ENCODE measurements at regions not wholly inside any gene's neighbourhood (a gene's known extent, or its start where the extent isn't known, plus 50 kb on each side); places are given as distances from the start of the nearest gene placed in this dataset.
A peak's percentile ranks its signal among the peaks of the same experiment; 100 is the strongest.

DNA sequence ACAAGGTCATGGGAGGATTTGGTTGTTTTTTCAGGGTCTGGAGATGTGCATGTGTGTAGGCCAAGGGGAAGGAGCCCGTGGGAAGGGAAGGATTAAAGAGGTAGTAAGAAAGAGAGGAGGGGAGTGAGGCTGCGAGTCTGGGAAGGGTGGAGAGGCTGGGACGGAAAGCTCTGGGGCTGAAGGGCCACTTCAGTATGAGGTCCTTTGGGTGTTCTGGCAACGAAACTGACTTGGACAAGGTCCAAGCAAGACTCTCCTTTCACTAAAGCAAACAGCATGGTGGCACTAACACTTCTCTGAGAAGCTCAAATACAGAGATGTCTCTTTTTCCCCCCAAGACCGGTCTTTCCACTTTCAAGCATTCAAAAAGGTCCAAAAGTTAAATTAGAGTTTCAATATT lies 394.5 kb downstream of the ARHGEF28 start:
- CTCF ChIA-PET (ENCODE audit: partially characterized antibody) = interaction anchor here (1.0 kb wide), 1 partner anchor 36 kb away, joined by 3 read pairs; no protein-coding TSS in a partner anchor
- no peak overlapping the region for H3K4me3 ChIP-seq (ENCODE audit: low read length in 2 of 2)

DNA sequence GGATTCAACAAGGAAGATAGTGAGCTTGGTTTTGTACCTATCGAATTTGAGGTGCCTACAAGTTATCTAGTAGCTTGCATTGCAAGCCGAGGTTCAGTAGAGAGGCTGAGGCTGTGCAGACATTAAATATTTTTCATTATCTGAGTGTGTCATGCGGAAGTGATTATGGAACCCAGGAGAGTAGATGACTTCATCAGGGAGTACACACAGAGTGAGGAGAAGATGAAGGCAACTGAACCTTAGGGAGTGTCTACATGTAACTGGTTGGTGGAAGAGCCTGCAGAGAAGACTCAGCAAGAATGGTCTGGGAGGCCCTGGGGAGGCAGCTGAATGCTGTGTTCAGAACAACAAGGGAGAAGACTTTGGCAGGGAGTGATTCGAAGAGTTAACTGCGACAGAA lies 393.9 kb downstream of the ARHGEF28 start:
- Mint-ChIP-seq H3K27ac (no peak overlapping the region), H3K4me1 (no peaks in the 10 kb centered on the region), H3K4me3 (no peak overlapping the region), H3K36me3 (no peaks in the 10 kb centered on the region), H3K9me3 (peaks cover 0 to 3% (median 0%) of the 10 kb centered on the region in 8 donors), H3K27me3 (peaks cover 11 to 17% of the 10 kb centered on the region in 2 donors)
- POLR2A ChIA-PET (ENCODE audit: partially characterized antibody) = no interaction called here
- H3K4me3 ChIP-seq (ENCODE audit: low read length in 2 of 2) = no peak overlapping the region
- H3K27ac ChIP-seq (ENCODE audit: low read depth, low read length) = no peak overlapping the region
- no peaks in the 10 kb centered on the region for H3K9me3 ChIP-seq (ENCODE audit: control insufficient read depth in 1 of 2, low read length in 2 of 2)
- CTCF ChIA-PET (ENCODE audit: partially characterized antibody) = interaction anchor here (1.0 kb wide), 1 partner anchor 35 kb away, joined by 3 read pairs; no protein-coding TSS in a partner anchor
- H3K27me3 ChIP-seq (ENCODE audit: insufficient read depth, low read length) = no peaks in the 10 kb centered on the region
- no peak for DNase-seq
- H3K4me1 ChIP-seq (ENCODE audit: insufficient read depth, low read length) = no peaks in the 10 kb centered on the region
- H3K36me3 ChIP-seq (ENCODE audit: insufficient read depth, low read length) = no peaks in the 10 kb centered on the region
- intact Hi-C loops (cut with micrococcal nuclease) = no loop called here

More for the DNA sequence above, 394.5 kb downstream of the ARHGEF28 start:
- H3K4me3 Mint-ChIP-seq = no peak overlapping the region
- Histone ChIP-seq H3K9me3 (ENCODE audit: control insufficient read depth in 1 of 2, low read length in 2 of 2) (no peaks in the 10 kb centered on the region), H3K4me1 (ENCODE audit: insufficient read depth, low read length) (no peaks in the 10 kb centered on the region), H3K27me3 (ENCODE audit: insufficient read depth, low read length) (no peaks in the 10 kb centered on the region), H3K27ac (ENCODE audit: low read depth, low read length) (no peak overlapping the region), H3K36me3 (ENCODE audit: insufficient read depth, low read length) (no peaks in the 10 kb centered on the region)
- no peaks in the 10 kb centered on the region for H3K36me3 Mint-ChIP-seq
- H3K9me3 Mint-ChIP-seq = peaks cover 0 to 3% (median 0%) of the 10 kb centered on the region in 8 donors
- intact Hi-C loops (cut with micrococcal nuclease) = no loop called here
- no peak overlapping the region for H3K27ac Mint-ChIP-seq
- peaks cover 8 to 15% of the 10 kb centered on the region in 2 donors for H3K27me3 Mint-ChIP-seq
- no peaks in the 10 kb centered on the region for H3K4me1 Mint-ChIP-seq
- no peak for DNase-seq
- POLR2A ChIA-PET (ENCODE audit: partially characterized antibody) = no interaction called here

DNA sequence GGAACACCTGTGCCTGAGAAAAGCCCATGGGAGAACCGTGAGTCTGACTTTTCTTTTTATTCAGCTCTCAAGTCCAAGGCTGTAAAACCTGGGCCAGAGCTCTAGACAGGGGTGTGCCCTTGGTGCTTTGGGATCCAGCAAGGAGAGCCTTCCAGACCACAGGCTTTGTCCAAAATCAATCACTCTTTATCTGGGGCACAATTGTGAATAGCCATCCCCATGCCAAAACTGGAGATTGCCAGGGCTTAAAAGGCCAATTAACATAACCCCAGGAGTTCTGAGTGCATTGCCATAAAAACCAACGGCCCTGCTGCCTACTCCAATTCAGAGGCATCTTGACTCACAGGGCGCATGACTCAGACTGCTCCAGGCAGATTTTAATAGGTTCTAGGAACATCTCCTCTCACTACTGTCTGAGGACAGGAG lies 391.8 kb downstream of the ARHGEF28 start:
- H3K27me3 ChIP-seq (ENCODE audit: insufficient read depth, low read length) = no peaks in the 10 kb centered on the region
- no peaks in the 10 kb centered on the region for H3K36me3 Mint-ChIP-seq
- no peaks in the 10 kb centered on the region for H3K9me3 ChIP-seq (ENCODE audit: control insufficient read depth in 1 of 2, low read length in 2 of 2)
- intact Hi-C loops (cut with micrococcal nuclease) = no loop called here
- POLR2A ChIA-PET (ENCODE audit: partially characterized antibody) = no interaction called here
- no peak overlapping the region for H3K27ac Mint-ChIP-seq
- H3K36me3 ChIP-seq (ENCODE audit: insufficient read depth, low read length) = no peaks in the 10 kb centered on the region
- H3K4me1 Mint-ChIP-seq = no peaks in the 10 kb centered on the region
- H3K9me3 Mint-ChIP-seq = peaks cover 0 to 3% (median 0%) of the 10 kb centered on the region in 8 donors
- H3K4me1 ChIP-seq (ENCODE audit: insufficient read depth, low read length) = no peaks in the 10 kb centered on the region
- DNase-seq = no peak
- H3K27me3 Mint-ChIP-seq = peaks cover 11 to 15% of the 10 kb centered on the region in 2 donors
- CTCF ChIA-PET (ENCODE audit: partially characterized antibody) = no interaction called here
- H3K27ac ChIP-seq (ENCODE audit: low read depth, low read length) = no peak overlapping the region
- H3K4me3 ChIP-seq (ENCODE audit: low read length in 2 of 2) = no peak overlapping the region
- no peak overlapping the region for H3K4me3 Mint-ChIP-seq

DNA sequence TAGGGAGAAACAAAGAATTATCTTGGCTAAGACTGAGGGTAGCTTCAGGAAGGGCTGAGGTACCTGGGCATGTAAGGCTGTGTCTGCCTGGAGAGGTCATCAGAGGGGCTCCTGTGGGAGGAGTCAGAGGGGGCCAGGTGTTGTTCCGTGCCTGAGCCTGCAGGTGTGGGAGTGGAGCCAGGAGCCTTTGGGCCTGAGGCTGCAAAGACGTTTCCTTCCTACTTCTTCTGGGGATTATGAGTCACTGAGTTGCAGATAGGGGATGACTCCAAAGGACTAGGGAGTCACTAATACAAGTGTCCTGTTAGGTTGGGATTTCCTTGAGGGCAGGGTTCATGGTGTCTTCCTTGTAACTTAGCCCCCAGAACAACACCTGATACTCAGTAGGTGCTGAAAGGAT lies 391.1 kb downstream of the ARHGEF28 start:
- H3K27ac ChIP-seq (ENCODE audit: low read depth, low read length) = no peak overlapping the region
- no peaks in the 10 kb centered on the region for H3K36me3 ChIP-seq (ENCODE audit: insufficient read depth, low read length)
- no peaks in the 10 kb centered on the region for H3K9me3 ChIP-seq (ENCODE audit: control insufficient read depth in 1 of 2, low read length in 2 of 2)
- Mint-ChIP-seq H3K27ac (no peak overlapping the region), H3K9me3 (peaks cover 0 to 1% (median 0%) of the 10 kb centered on the region in 8 donors), H3K27me3 (peaks cover 11 to 18% of the 10 kb centered on the region in 2 donors), H3K4me3 (no peak overlapping the region), H3K36me3 (no peaks in the 10 kb centered on the region), H3K4me1 (no peaks in the 10 kb centered on the region)
- POLR2A ChIA-PET (ENCODE audit: partially characterized antibody) = no interaction called here
- H3K4me3 ChIP-seq (ENCODE audit: low read length in 2 of 2) = no peak overlapping the region
- CTCF ChIA-PET (ENCODE audit: partially characterized antibody) = no interaction called here
- no peaks in the 10 kb centered on the region for H3K27me3 ChIP-seq (ENCODE audit: insufficient read depth, low read length)
- intact Hi-C loops (cut with micrococcal nuclease) = no loop called here
- DNase-seq = no peak
- no peaks in the 10 kb centered on the region for H3K4me1 ChIP-seq (ENCODE audit: insufficient read depth, low read length)

DNA sequence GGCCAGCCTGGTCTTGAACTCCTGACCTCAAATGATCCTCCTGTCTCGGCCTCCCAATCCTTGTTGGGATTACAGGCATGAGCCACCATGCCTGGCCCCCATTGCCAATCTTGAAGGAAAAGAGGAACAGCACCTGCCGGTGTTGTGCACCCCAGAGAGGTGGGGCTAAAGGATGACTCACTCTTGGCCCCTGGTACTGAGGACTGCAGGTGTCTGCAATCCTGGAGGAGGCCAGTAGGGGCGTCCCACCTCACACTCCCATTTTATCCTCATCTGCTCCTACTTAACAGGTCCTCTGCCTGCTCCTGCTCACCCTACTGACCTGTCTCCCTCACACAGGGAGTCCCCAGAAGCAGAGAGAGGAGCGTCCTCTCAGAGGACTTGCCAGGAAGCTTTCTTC lies 390.4 kb downstream of the ARHGEF28 start:
- Mint-ChIP-seq H3K27ac (no peak overlapping the region), H3K36me3 (no peaks in the 10 kb centered on the region), H3K4me3 (no peak overlapping the region), H3K27me3 (peaks cover 11 to 23% of the 10 kb centered on the region in 2 donors), H3K4me1 (no peaks in the 10 kb centered on the region), H3K9me3 (peaks cover 0 to 1% (median 0%) of the 10 kb centered on the region in 8 donors)
- Histone ChIP-seq H3K9me3 (ENCODE audit: control insufficient read depth in 1 of 2, low read length in 2 of 2) (no peaks in the 10 kb centered on the region), H3K4me1 (ENCODE audit: insufficient read depth, low read length) (no peaks in the 10 kb centered on the region), H3K27me3 (ENCODE audit: insufficient read depth, low read length) (no peaks in the 10 kb centered on the region), H3K36me3 (ENCODE audit: insufficient read depth, low read length) (no peaks in the 10 kb centered on the region), H3K27ac (ENCODE audit: low read depth, low read length) (no peak overlapping the region), H3K4me3 (ENCODE audit: low read length in 2 of 2) (no peak overlapping the region)
- ChIA-PET CTCF (ENCODE audit: partially characterized antibody) (no interaction called here), POLR2A (ENCODE audit: partially characterized antibody) (no interaction called here)
- intact Hi-C loops (cut with micrococcal nuclease) = no loop called here
- no peak for DNase-seq

DNA sequence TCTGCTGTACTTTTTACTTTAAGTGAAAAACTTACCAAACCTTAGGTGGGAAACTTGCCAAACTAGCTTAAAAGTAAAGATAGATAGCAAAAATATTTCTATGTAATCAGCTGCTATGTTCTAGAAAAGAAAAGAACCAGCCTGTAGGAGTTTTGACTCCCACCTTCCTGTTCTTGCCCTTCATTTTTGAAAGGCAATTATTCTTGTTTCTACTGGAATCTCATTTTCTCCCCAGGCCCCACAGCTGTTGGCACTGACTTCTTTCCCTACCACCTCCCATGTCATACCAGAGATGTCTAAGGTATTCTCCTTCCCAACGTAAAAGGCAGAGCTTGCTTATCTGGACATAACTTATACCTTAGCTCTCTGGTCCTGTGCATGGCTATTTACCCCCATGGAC lies 389.7 kb downstream of the ARHGEF28 start:
- POLR2A ChIA-PET (ENCODE audit: partially characterized antibody) = no interaction called here
- H3K9me3 Mint-ChIP-seq = peaks cover 0 to 1% (median 0%) of the 10 kb centered on the region in 8 donors
- intact Hi-C loops (cut with micrococcal nuclease) = no loop called here
- H3K36me3 Mint-ChIP-seq = no peaks in the 10 kb centered on the region
- no peak overlapping the region for H3K27ac Mint-ChIP-seq
- no peak for DNase-seq
- no peaks in the 10 kb centered on the region for H3K4me1 Mint-ChIP-seq
- H3K27me3 ChIP-seq (ENCODE audit: insufficient read depth, low read length) = no peaks in the 10 kb centered on the region
- H3K27me3 Mint-ChIP-seq = peaks cover 11 to 25% of the 10 kb centered on the region in 2 donors
- H3K9me3 ChIP-seq (ENCODE audit: control insufficient read depth in 1 of 2, low read length in 2 of 2) = no peaks in the 10 kb centered on the region
- CTCF ChIA-PET (ENCODE audit: partially characterized antibody) = no interaction called here
- H3K4me3 ChIP-seq (ENCODE audit: low read length in 2 of 2) = no peak overlapping the region
- no peaks in the 10 kb centered on the region for H3K36me3 ChIP-seq (ENCODE audit: insufficient read depth, low read length)
- H3K27ac ChIP-seq (ENCODE audit: low read depth, low read length) = no peak overlapping the region
- no peak overlapping the region for H3K4me3 Mint-ChIP-seq
- no peaks in the 10 kb centered on the region for H3K4me1 ChIP-seq (ENCODE audit: insufficient read depth, low read length)

DNA sequence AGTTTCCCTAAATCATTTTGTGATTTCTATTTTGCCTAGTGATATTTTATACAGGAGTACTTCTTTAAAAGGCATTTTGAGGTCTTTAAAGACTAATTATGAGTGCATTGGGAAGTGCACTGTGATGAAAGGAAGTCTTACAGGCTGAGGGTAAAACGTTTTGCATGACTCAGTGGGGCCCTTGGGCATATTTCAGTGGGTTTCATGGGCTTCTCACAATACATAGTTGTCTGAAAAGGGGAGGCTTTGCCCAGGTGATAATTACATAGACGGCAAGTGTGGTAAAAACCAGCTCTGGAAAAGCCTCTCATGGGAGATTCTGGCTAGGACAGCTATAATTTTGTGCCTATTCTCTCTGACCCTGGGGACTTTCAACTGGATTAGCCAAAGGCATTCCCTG lies 387.2 kb downstream of the ARHGEF28 start:
- H3K4me1 ChIP-seq (ENCODE audit: insufficient read depth, low read length) = no peaks in the 10 kb centered on the region
- no peaks in the 10 kb centered on the region for H3K9me3 ChIP-seq (ENCODE audit: control insufficient read depth in 1 of 2, low read length in 2 of 2)
- Mint-ChIP-seq H3K4me1 (no peaks in the 10 kb centered on the region), H3K27me3 (peaks cover 17 to 25% of the 10 kb centered on the region in 2 donors), H3K4me3 (no peak overlapping the region), H3K9me3 (no peaks in the 10 kb centered on the region), H3K36me3 (no peaks in the 10 kb centered on the region), H3K27ac (no peak overlapping the region)
- ChIA-PET CTCF (ENCODE audit: partially characterized antibody) (no interaction called here), POLR2A (ENCODE audit: partially characterized antibody) (no interaction called here)
- no peaks in the 10 kb centered on the region for H3K36me3 ChIP-seq (ENCODE audit: insufficient read depth, low read length)
- intact Hi-C loops (cut with micrococcal nuclease) = no loop called here
- H3K4me3 ChIP-seq (ENCODE audit: low read length in 2 of 2) = no peak overlapping the region
- H3K27ac ChIP-seq (ENCODE audit: low read depth, low read length) = no peak overlapping the region
- DNase-seq = peak in 1 of 5 donors; percentile 16
- H3K27me3 ChIP-seq (ENCODE audit: insufficient read depth, low read length) = no peaks in the 10 kb centered on the region

DNA sequence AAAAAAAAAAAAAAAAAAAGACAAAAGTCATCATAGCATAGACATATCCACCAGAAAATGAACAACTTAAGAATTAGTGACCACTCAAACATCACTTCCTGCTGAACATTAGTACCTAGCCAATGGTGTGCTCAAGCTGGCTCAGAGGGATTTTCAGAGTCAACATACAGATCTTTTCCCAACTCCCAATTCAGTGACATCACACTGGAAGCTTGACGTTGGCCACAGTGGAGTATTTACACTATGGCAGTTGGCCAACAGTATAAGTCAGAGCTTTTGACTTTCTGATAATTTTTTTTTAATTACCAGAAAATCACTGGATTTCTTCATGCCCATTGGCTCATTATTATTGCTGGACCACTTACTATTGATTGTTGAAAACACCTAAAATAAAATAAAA lies 383.5 kb downstream of the ARHGEF28 start:
- Mint-ChIP-seq H3K4me1 (no peaks in the 10 kb centered on the region), H3K36me3 (no peaks in the 10 kb centered on the region), H3K27me3 (peaks cover 16 to 22% of the 10 kb centered on the region in 2 donors), H3K4me3 (no peak overlapping the region), H3K9me3 (peaks cover 0 to 2% (median 0%) of the 10 kb centered on the region in 8 donors), H3K27ac (no peak overlapping the region)
- H3K4me1 ChIP-seq (ENCODE audit: insufficient read depth, low read length) = no peaks in the 10 kb centered on the region
- no peak for DNase-seq
- no peak overlapping the region for H3K4me3 ChIP-seq (ENCODE audit: low read length in 2 of 2)
- intact Hi-C loops (cut with micrococcal nuclease) = no loop called here
- no peak overlapping the region for H3K27ac ChIP-seq (ENCODE audit: low read depth, low read length)
- no peaks in the 10 kb centered on the region for H3K36me3 ChIP-seq (ENCODE audit: insufficient read depth, low read length)
- H3K9me3 ChIP-seq (ENCODE audit: control insufficient read depth in 1 of 2, low read length in 2 of 2) = no peaks in the 10 kb centered on the region
- CTCF ChIA-PET (ENCODE audit: partially characterized antibody) = no interaction called here
- POLR2A ChIA-PET (ENCODE audit: partially characterized antibody) = no interaction called here
- H3K27me3 ChIP-seq (ENCODE audit: insufficient read depth, low read length) = no peaks in the 10 kb centered on the region

Measured in CD4-positive, alpha-beta memory T cell (primary cell).